ENCODE measurements at regions not wholly inside any gene's neighbourhood (a gene's known extent, or its start where the extent isn't known, plus 50 kb on each side); places are given as distances from the start of the nearest gene placed in this dataset.

GRCh38 chr3:115487968-115488367 lies 135.3 kb upstream of the GAP43 start:
- Histone ChIP-seq H3K56ac (ENCODE audit: insufficient read length, low read depth, low read length) (no peak overlapping the region), H4K20me1 (ENCODE audit: control insufficient read depth, insufficient read depth, insufficient read length) (no peaks in the 10 kb centered on the region), H3K4ac (ENCODE audit: low read depth, low read length) (no peak overlapping the region), H3K14ac (ENCODE audit: insufficient read depth, low read length) (no peak overlapping the region), H2BK120ac (ENCODE audit: low read depth, low read length, poor library complexity, severe bottlenecking) (no peak overlapping the region), H2AK5ac (ENCODE audit: insufficient read length, low read length) (no peak overlapping the region), H3K23me2 (ENCODE audit: insufficient read length, low read depth, low read length, poor library complexity, severe bottlenecking) (no peaks in the 10 kb centered on the region), H3K4me2 (ENCODE audit: insufficient read depth, insufficient read length, low read length) (no peak overlapping the region), H3K9me3 (ENCODE audit: control insufficient read depth, low read depth, low read length) (no peaks in the 10 kb centered on the region), H2AFZ (ENCODE audit: low read length) (no peak overlapping the region), H3K23ac (ENCODE audit: insufficient read length, low read depth, low read length) (no peak overlapping the region), H3K9ac (ENCODE audit: extremely low read depth, insufficient read length, low read length) (no peak overlapping the region), H4K91ac (ENCODE audit: insufficient read length, low read depth, low read length) (no peak overlapping the region), H3K79me2 (ENCODE audit: insufficient read depth, low read length) (no peaks in the 10 kb centered on the region), H3K27me3 (ENCODE audit: insufficient read depth, low read length) (no peaks in the 10 kb centered on the region), H3K18ac (ENCODE audit: insufficient read length, low read depth, low read length) (no peak overlapping the region), H2BK12ac (ENCODE audit: insufficient read length, low read depth, low read length) (no peak overlapping the region), H3K4me1 (ENCODE audit: insufficient read depth, low read length) (no peaks in the 10 kb centered on the region), H4K8ac (replicated peaks; ENCODE audit: insufficient read length, low read depth, low read length) (no peak overlapping the region), H2BK20ac (ENCODE audit: low read depth, low read length, poor library complexity, severe bottlenecking) (no peak overlapping the region), H3K27ac (ENCODE audit: insufficient read length, low read depth, low read length) (no peak overlapping the region), H3K79me1 (ENCODE audit: insufficient read depth, low read depth, low read length, poor library complexity, severe bottlenecking) (no peaks in the 10 kb centered on the region), H3T11ph (ENCODE audit: low read length) (no peak overlapping the region), H2BK15ac (ENCODE audit: low read depth, low read length) (no peak overlapping the region), H4K5ac (ENCODE audit: insufficient read length, low read depth, low read length) (no peak overlapping the region), H2BK5ac (ENCODE audit: insufficient read length, low read length) (no peak overlapping the region)
- Mint-ChIP-seq H3K4me3 (no peak overlapping the region), H3K27me3 (ENCODE audit: low read depth) (no peaks in the 10 kb centered on the region), H3K9me3 (peaks cover 0 to under 1% of the 10 kb centered on the region in 2 experiments; a peak in 1 of 5 replicates), H3K27ac (no peak overlapping the region), H3K4me1 (no peaks in the 10 kb centered on the region; a peak in 1 of 4 replicates), H3K36me3 (ENCODE audit: insufficient read depth in 1 of 3, low read depth in 3 of 3) (peaks cover 0 to under 1% (median 0%) of the 10 kb centered on the region in 3 experiments; a peak in 1 of 7 replicates)
- no peak for DNase-seq
- WGBS (ENCODE audit: extremely low coverage, insufficient read length, low lambda C conversion rate) = no CpG with 5 or more reads among the region's 1 CpG
- no peak for TF ChIP-seq CTCF (conservative IDR thresholded peaks at IDR 0.05)

Data from H9 (cell line).